ENCODE measurements at regions not wholly inside any gene's neighbourhood (a gene's known extent, or its start where the extent isn't known, plus 50 kb on each side); places are given as distances from the start of the nearest gene placed in this dataset.

GRCh38 chr2:237161189-237161588, 75.5 kb downstream of the COPS8 start:
- DNase-seq (ENCODE audit: low read depth), result no peak
- no peak for TF ChIP-seq CTCF (IDR thresholded peaks at IDR 0.05; ENCODE audit: low read depth, low read length, missing control alignments)
- no peak overlapping the region for H3K4me3 ChIP-seq (ENCODE audit: low read depth, low read length)

GRCh38 chr2:237162959-237163358, 77.3 kb downstream of the COPS8 start:
- no peak for DNase-seq (ENCODE audit: low read depth)
- TF ChIP-seq CTCF (IDR thresholded peaks at IDR 0.05; ENCODE audit: low read depth, low read length, missing control alignments), result no peak
- H3K4me3 ChIP-seq (ENCODE audit: low read depth, low read length), result no peak overlapping the region

GRCh38 chr2:237164474-237165042, 78.9 kb downstream of the COPS8 start:
- DNase-seq (ENCODE audit: low read depth), result no peak
- H3K4me3 ChIP-seq (ENCODE audit: low read depth, low read length), result no peak overlapping the region
- no peak for TF ChIP-seq CTCF (IDR thresholded peaks at IDR 0.05; ENCODE audit: low read depth, low read length, missing control alignments)

- peak; percentile 43 for TF ChIP-seq CTCF (IDR thresholded peaks at IDR 0.05; ENCODE audit: low read depth, low read length, missing control alignments)
- H3K4me3 ChIP-seq (ENCODE audit: low read depth, low read length), result no peak overlapping the region
- no peak for DNase-seq (ENCODE audit: low read depth)
Measured at GRCh38 chr2:237165405-237166276, 80.0 kb downstream of the COPS8 start.

- TF ChIP-seq CTCF (IDR thresholded peaks at IDR 0.05; ENCODE audit: low read depth, low read length, missing control alignments), result no peak
- no peak overlapping the region for H3K4me3 ChIP-seq (ENCODE audit: low read depth, low read length)
- DNase-seq (ENCODE audit: low read depth), result no peak
Measured at GRCh38 chr2:237167038-237167437, 81.3 kb downstream of the COPS8 start.

GRCh38 chr2:237167934-237168333, 82.2 kb downstream of the COPS8 start:
- TF ChIP-seq CTCF (IDR thresholded peaks at IDR 0.05; ENCODE audit: low read depth, low read length, missing control alignments), result no peak
- H3K4me3 ChIP-seq (ENCODE audit: low read depth, low read length), result no peak overlapping the region
- no peak for DNase-seq (ENCODE audit: low read depth)
